ENCODE measurements at regions not wholly inside any gene's neighbourhood (a gene's known extent, or its start where the extent isn't known, plus 50 kb on each side); places are given as distances from the start of the nearest gene placed in this dataset.

DNA sequence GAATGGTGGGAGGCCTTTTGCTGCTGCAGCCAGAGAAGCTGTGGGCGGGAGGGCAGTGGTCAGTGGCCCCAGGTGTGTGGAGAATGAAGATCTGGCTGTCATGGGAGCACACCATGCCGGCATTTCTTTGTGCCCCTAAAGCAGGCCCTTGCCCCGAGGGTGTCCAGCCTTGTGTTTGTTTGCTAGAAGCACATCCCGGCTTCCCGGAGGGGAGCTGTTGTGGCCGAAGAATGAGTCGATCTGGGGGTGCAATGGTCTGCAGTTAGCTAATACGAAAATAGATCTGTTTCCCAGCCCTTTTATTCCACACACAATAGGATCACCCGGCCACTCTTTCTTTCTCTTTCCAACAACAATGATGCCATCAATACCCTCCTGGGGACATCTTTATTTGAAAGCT is 228.8 kb downstream of the CBLN1 start:
- WGBS, 2 donors, result 76 to 84% methylated on average over 9 of the region's 9 CpGs
- Histone ChIP-seq H3K27me3 (ENCODE audit: control insufficient read depth in 3 of 3, insufficient read depth in 3 of 3, low read length in 2 of 3) (no peaks in the 10 kb centered on the region), H3K4me1 (ENCODE audit: control insufficient read depth in 5 of 5, insufficient read depth in 5 of 5, low read length in 5 of 5) (no peaks in the 10 kb centered on the region), H3K36me3 (ENCODE audit: control insufficient read depth in 4 of 4, insufficient read depth in 4 of 4, low read length in 4 of 4) (no peaks in the 10 kb centered on the region), H3K9me3 (ENCODE audit: control insufficient read depth in 4 of 4, insufficient read depth in 3 of 4, low read length in 3 of 4) (peaks cover 0 to 3% (median 0%) of the 10 kb centered on the region in 4 donors), H3K9ac (ENCODE audit: insufficient read depth in 1 of 2, low read length in 2 of 2) (no peak overlapping the region), H3K27ac (ENCODE audit: low read depth in 1 of 2, low read length in 1 of 2) (no peak overlapping the region), H3K4me3 (no peak overlapping the region)
- TF ChIP-seq, protein P1, sequence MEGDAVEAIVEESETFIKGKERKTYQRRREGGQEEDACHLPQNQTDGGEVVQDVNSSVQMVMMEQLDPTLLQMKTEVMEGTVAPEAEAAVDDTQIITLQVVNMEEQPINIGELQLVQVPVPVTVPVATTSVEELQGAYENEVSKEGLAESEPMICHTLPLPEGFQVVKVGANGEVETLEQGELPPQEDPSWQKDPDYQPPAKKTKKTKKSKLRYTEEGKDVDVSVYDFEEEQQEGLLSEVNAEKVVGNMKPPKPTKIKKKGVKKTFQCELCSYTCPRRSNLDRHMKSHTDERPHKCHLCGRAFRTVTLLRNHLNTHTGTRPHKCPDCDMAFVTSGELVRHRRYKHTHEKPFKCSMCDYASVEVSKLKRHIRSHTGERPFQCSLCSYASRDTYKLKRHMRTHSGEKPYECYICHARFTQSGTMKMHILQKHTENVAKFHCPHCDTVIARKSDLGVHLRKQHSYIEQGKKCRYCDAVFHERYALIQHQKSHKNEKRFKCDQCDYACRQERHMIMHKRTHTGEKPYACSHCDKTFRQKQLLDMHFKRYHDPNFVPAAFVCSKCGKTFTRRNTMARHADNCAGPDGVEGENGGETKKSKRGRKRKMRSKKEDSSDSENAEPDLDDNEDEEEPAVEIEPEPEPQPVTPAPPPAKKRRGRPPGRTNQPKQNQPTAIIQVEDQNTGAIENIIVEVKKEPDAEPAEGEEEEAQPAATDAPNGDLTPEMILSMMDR (IDR thresholded peaks at IDR 0.05; ENCODE audit: control extremely low read depth, extremely low read depth), result no peak
- no peak for DNase-seq
- no peak for ATAC-seq (ENCODE audit: insufficient read depth, low FRiP score)

GRCh38 chr16:49051576-49051975 is 230.1 kb downstream of the CBLN1 start:
- DNase-seq (no peak), ATAC-seq (ENCODE audit: insufficient read depth, low FRiP score) (no peak)
- 44 to 58% methylated on average over 2 of the region's 2 CpGs for WGBS, 2 donors
- Histone ChIP-seq H3K27me3 (ENCODE audit: control insufficient read depth in 3 of 3, insufficient read depth in 3 of 3, low read length in 2 of 3) (no peaks in the 10 kb centered on the region), H3K36me3 (ENCODE audit: control insufficient read depth in 4 of 4, insufficient read depth in 4 of 4, low read length in 4 of 4) (no peaks in the 10 kb centered on the region), H3K9ac (ENCODE audit: insufficient read depth in 1 of 2, low read length in 2 of 2) (no peak overlapping the region), H3K4me1 (ENCODE audit: control insufficient read depth in 5 of 5, insufficient read depth in 5 of 5, low read length in 5 of 5) (no peaks in the 10 kb centered on the region), H3K9me3 (ENCODE audit: control insufficient read depth in 4 of 4, insufficient read depth in 3 of 4, low read length in 3 of 4) (peaks cover 0 to 3% (median 0%) of the 10 kb centered on the region in 4 donors), H3K27ac (ENCODE audit: low read depth in 1 of 2, low read length in 1 of 2) (no peak overlapping the region), H3K4me3 (no peak overlapping the region)
- TF ChIP-seq, protein P1 (IDR thresholded peaks at IDR 0.05; ENCODE audit: control extremely low read depth, extremely low read depth), result no peak

- H3K27me3 ChIP-seq (ENCODE audit: control insufficient read depth in 3 of 3, insufficient read depth in 3 of 3, low read length in 2 of 3), result no peaks in the 10 kb centered on the region
- H3K4me3 ChIP-seq, result no peak overlapping the region
- no peaks in the 10 kb centered on the region for H3K4me1 ChIP-seq (ENCODE audit: control insufficient read depth in 5 of 5, insufficient read depth in 5 of 5, low read length in 5 of 5)
- TF ChIP-seq, protein P1 (IDR thresholded peaks at IDR 0.05; ENCODE audit: control extremely low read depth, extremely low read depth), result no peak
- ATAC-seq (ENCODE audit: insufficient read depth, low FRiP score), result no peak
- H3K9ac ChIP-seq (ENCODE audit: insufficient read depth in 1 of 2, low read length in 2 of 2), result no peak overlapping the region
- no peak for DNase-seq
- H3K9me3 ChIP-seq (ENCODE audit: control insufficient read depth in 4 of 4, insufficient read depth in 3 of 4, low read length in 3 of 4), result peaks cover 0 to 3% (median 0%) of the 10 kb centered on the region in 4 donors
- no peak overlapping the region for H3K27ac ChIP-seq (ENCODE audit: low read depth in 1 of 2, low read length in 1 of 2)
- no peaks in the 10 kb centered on the region for H3K36me3 ChIP-seq (ENCODE audit: control insufficient read depth in 4 of 4, insufficient read depth in 4 of 4, low read length in 4 of 4)
- 79 to 81% methylated on average over 4 of the region's 4 CpGs for WGBS, 2 donors
Measured at GRCh38 chr16:49050607-49051006, 231.0 kb downstream of the CBLN1 start.

- H3K4me3 ChIP-seq, result no peak overlapping the region
- no peaks in the 10 kb centered on the region for H3K27me3 ChIP-seq (ENCODE audit: control insufficient read depth in 3 of 3, insufficient read depth in 3 of 3, low read length in 2 of 3)
- H3K9ac ChIP-seq (ENCODE audit: insufficient read depth in 1 of 2, low read length in 2 of 2), result no peak overlapping the region
- H3K4me1 ChIP-seq (ENCODE audit: control insufficient read depth in 5 of 5, insufficient read depth in 5 of 5, low read length in 5 of 5), result no peaks in the 10 kb centered on the region
- no peaks in the 10 kb centered on the region for H3K36me3 ChIP-seq (ENCODE audit: control insufficient read depth in 4 of 4, insufficient read depth in 4 of 4, low read length in 4 of 4)
- no peaks in the 10 kb centered on the region for H3K9me3 ChIP-seq (ENCODE audit: control insufficient read depth in 4 of 4, insufficient read depth in 3 of 4, low read length in 3 of 4)
- TF ChIP-seq, protein P1 (IDR thresholded peaks at IDR 0.05; ENCODE audit: control extremely low read depth, extremely low read depth), result no peak
- DNase-seq (no peak), ATAC-seq (ENCODE audit: insufficient read depth, low FRiP score) (no peak)
- WGBS, 2 donors, result 86 to 93% methylated on average over 3 of the region's 3 CpGs
- H3K27ac ChIP-seq (ENCODE audit: low read depth in 1 of 2, low read length in 1 of 2), result no peak overlapping the region
Measured at GRCh38 chr16:49049644-49050043, 232.0 kb downstream of the CBLN1 start.
